ENCODE measurements at regions not wholly inside any gene's neighbourhood (a gene's known extent, or its start where the extent isn't known, plus 50 kb on each side); places are given as distances from the start of the nearest gene placed in this dataset.
"Not testable (repeated sequence)": the region's sequence is repeated elsewhere in the genome, so short reads cannot be mapped to it uniquely, and the experiment has no call there.

DNA sequence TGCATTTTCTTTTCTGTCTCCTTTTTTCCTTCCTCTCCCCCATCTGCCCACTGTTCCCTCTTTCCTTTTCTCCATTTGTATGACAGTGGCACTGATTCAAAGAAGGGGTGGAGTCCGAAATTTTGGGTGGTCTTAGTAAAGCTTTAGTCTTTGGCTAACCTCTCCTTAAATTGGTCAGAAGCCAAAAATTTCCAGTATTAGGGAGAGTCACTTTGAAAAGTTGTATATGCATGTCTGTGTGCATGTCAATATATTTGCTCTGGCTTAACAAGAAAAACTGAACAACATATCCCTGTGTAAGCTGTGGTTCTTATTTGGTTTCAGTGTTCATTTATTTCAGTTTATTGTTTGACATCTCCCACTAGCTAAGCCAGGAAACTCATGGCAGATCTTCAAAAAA is 314.8 kb upstream of the CXADR start:
- ATAC-seq = no peak
- H3K4me1 Mint-ChIP-seq (ENCODE audit: low read depth) = no peaks in the 10 kb centered on the region
- H3K27ac Mint-ChIP-seq = no peak overlapping the region
- DNase-seq = no peak
- H3K36me3 Mint-ChIP-seq (ENCODE audit: low read depth) = no peaks in the 10 kb centered on the region
- POLR2A ChIA-PET = no interaction called here
- TF ChIP-seq, protein P1, sequence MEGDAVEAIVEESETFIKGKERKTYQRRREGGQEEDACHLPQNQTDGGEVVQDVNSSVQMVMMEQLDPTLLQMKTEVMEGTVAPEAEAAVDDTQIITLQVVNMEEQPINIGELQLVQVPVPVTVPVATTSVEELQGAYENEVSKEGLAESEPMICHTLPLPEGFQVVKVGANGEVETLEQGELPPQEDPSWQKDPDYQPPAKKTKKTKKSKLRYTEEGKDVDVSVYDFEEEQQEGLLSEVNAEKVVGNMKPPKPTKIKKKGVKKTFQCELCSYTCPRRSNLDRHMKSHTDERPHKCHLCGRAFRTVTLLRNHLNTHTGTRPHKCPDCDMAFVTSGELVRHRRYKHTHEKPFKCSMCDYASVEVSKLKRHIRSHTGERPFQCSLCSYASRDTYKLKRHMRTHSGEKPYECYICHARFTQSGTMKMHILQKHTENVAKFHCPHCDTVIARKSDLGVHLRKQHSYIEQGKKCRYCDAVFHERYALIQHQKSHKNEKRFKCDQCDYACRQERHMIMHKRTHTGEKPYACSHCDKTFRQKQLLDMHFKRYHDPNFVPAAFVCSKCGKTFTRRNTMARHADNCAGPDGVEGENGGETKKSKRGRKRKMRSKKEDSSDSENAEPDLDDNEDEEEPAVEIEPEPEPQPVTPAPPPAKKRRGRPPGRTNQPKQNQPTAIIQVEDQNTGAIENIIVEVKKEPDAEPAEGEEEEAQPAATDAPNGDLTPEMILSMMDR (IDR thresholded peaks at IDR 0.05) = no peak
- CTCF ChIA-PET = no interaction called here
- no peak overlapping the region for H3K4me3 Mint-ChIP-seq
- H3K27me3 Mint-ChIP-seq = no peaks in the 10 kb centered on the region
- H3K9me3 Mint-ChIP-seq = peaks cover 11% of the 10 kb centered on the region
- intact Hi-C loops (cut with micrococcal nuclease) = no loop called here

DNA sequence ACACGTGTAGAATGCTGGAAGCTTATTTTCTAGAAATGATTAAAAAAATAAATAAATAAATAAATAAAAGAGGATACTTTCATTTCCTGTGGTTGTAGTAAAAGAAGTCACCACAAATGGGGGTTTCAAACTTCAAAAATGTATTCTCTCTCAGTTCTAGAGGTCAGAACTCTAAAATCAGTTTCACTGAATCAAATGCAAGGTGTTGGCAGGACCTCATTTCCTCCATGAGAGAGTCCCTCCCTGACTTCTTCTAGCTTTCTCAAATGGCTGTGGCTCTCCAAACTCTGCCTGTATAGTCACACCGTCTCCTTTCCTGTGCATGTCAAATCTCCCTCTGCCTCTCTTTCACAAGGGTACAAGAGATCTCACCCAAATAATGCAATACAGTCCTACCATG is 312.6 kb upstream of the CXADR start:
- Mint-ChIP-seq H3K36me3 (ENCODE audit: low read depth) (no peaks in the 10 kb centered on the region), H3K4me1 (ENCODE audit: low read depth) (no peaks in the 10 kb centered on the region), H3K4me3 (no peak overlapping the region), H3K27ac (no peak overlapping the region), H3K9me3 (peaks cover 4% of the 10 kb centered on the region), H3K27me3 (no peaks in the 10 kb centered on the region)
- ChIA-PET POLR2A (no interaction called here), CTCF (no interaction called here)
- DNase-seq (no peak), ATAC-seq (no peak)
- intact Hi-C loops (cut with micrococcal nuclease) = no loop called here
- TF ChIP-seq, protein P1 (IDR thresholded peaks at IDR 0.05) = no peak

DNA sequence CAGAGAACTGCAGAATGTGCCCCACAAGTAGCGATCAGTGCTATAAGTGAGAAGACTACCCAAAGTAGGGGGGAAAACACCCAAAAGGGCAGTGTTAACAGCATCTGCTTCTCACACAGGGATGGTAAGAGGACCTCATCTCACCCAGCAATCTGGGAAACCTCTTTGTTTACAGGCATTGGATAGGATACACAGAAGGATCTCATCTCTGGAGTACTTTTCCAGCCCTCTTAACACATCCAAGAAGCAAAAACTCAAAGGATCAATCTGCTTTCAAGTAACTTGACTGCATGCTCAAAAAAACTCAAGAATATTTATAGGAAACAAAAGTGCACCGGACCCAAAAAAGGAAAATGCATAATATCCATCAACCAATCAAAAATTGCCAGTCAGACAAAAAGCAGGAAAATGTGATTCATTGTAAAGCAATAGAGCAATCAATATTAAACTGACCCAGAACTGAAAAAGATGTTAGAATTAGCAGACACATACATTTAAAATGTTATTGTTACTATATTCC is 311.0 kb upstream of the CXADR start:
- TF ChIP-seq, protein P1 (IDR thresholded peaks at IDR 0.05) = no peak
- Mint-ChIP-seq H3K27me3 (no peaks in the 10 kb centered on the region), H3K36me3 (ENCODE audit: low read depth) (no peaks in the 10 kb centered on the region), H3K4me1 (ENCODE audit: low read depth) (no peaks in the 10 kb centered on the region), H3K9me3 (peaks cover 2% of the 10 kb centered on the region), H3K4me3 (no peak overlapping the region), H3K27ac (no peak overlapping the region)
- POLR2A ChIA-PET = no interaction called here
- intact Hi-C loops (cut with micrococcal nuclease) = no loop called here
- no peak for DNase-seq
- CTCF ChIA-PET = no interaction called here
- no peak for ATAC-seq

DNA sequence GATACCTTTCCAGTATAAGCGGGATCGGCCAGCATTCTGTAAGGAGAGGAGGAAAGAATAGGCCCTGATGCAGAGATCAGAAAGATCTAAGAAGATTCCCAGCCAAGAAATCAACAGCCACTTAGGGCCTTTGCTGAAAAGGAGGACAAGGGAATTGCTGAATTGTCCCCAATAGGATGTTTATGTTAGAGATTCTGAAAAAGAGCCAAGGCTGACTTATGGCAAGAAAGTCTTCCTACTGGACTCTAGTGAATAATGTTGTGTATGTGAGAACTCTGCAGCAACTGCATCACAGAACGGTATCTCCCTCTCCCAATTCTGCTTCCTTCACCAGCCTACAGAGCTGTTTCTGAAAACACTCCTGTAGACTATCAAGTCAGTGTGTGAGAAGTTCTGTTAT is 298.0 kb upstream of the CXADR start:
- ATAC-seq (no peak), DNase-seq (no peak)
- POLR2A ChIA-PET = no interaction called here
- H3K27ac Mint-ChIP-seq = no peak overlapping the region
- no peaks in the 10 kb centered on the region for H3K27me3 Mint-ChIP-seq
- TF ChIP-seq, protein P1 (IDR thresholded peaks at IDR 0.05) = no peak
- H3K4me3 Mint-ChIP-seq = no peak overlapping the region
- CTCF ChIA-PET = no interaction called here
- H3K4me1 Mint-ChIP-seq (ENCODE audit: low read depth) = no peaks in the 10 kb centered on the region
- intact Hi-C loops (cut with micrococcal nuclease) = no loop called here
- no peaks in the 10 kb centered on the region for H3K36me3 Mint-ChIP-seq (ENCODE audit: low read depth)
- peaks cover 2% of the 10 kb centered on the region for H3K9me3 Mint-ChIP-seq

DNA sequence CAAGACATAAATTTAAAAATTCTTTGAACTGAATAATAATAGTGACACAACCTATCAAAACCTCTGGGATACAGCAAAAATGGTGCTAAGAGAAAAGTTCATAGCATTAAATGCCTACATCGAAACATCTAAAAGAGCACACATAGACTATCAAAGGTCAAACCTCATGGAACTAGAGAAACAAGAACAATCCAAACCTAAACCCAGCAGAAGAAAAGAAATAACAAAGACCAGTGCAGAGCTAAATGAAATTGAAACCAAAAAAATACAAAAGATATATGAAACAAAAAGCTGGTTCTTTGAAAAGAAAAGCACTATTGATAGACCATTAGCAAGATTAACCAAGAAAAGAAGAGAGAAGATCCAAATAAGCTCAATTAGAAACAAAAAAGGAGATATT is 293.8 kb upstream of the CXADR start:
- CTCF ChIA-PET; H3K4me1 Mint-ChIP-seq (ENCODE audit: low read depth); H3K4me3 Mint-ChIP-seq; H3K9me3 Mint-ChIP-seq; H3K27me3 Mint-ChIP-seq; POLR2A ChIA-PET; intact Hi-C loops (cut with micrococcal nuclease); ATAC-seq; H3K27ac Mint-ChIP-seq; DNase-seq; H3K36me3 Mint-ChIP-seq (ENCODE audit: low read depth): not testable (repeated sequence)

DNA sequence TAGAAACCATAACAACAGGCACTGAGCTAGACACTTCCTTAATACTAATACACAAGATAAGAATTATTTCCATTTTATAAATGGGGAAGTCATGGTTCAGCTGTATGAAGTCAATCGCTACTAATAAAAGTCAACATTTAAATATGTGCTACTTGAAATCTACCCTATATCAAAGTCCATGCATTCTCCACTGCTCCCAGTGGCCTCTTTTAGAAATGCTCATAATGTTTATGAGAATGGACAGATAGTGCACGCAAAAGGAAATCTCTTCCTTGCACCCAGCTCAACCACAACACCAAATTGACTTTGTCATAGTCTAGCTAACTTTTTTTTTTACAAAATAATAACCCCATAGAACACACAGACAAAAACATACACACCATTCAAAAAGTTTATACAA is 281.7 kb upstream of the CXADR start:
- DNase-seq = no peak
- ChIA-PET POLR2A (no interaction called here), CTCF (no interaction called here)
- no peak for ATAC-seq
- H3K9me3 Mint-ChIP-seq = peaks cover 14% of the 10 kb centered on the region
- no peaks in the 10 kb centered on the region for H3K36me3 Mint-ChIP-seq (ENCODE audit: low read depth)
- no peaks in the 10 kb centered on the region for H3K4me1 Mint-ChIP-seq (ENCODE audit: low read depth)
- no peak overlapping the region for H3K27ac Mint-ChIP-seq
- no peaks in the 10 kb centered on the region for H3K27me3 Mint-ChIP-seq
- intact Hi-C loops (cut with micrococcal nuclease) = no loop called here
- TF ChIP-seq, protein P1 (IDR thresholded peaks at IDR 0.05) = no peak
- H3K4me3 Mint-ChIP-seq = no peak overlapping the region
